Bronchial epithelial cell (primary cell): ENCODE measurements at regions not wholly inside any gene's neighbourhood (a gene's known extent, or its start where the extent isn't known, plus 50 kb on each side); places are given as distances from the start of the nearest gene placed in this dataset.

Experiments used
- DNase-seq: peaks from one replicate; pipeline ENCODE4 v3.0.0-alpha.2; 2010; ENCODE audit warnings: low read depth
- FAIRE-seq: peaks from 2 replicates; lab custom pipeline; 2011; peaks lifted over from hg19 to GRCh38; lab: Jason Lieb, UNC
- H3K27me3 ChIP-seq: 2 replicates; pipeline ENCODE4 v1.5.1; 2011; ENCODE audit warnings: low read length; ENCODE audit not compliant: control insufficient read depth, insufficient read depth
- H3K36me3 ChIP-seq: 2 replicates; pipeline ENCODE4 v1.5.1; 2011; ENCODE audit warnings: low read length; ENCODE audit not compliant: control insufficient read depth, insufficient read depth
- H3K4me3 ChIP-seq: 2 replicates; pipeline ENCODE4 v1.5.1; 2011; ENCODE audit warnings: mild to moderate bottlenecking, low read depth, low read length, control low read depth
- TF ChIP-seq, protein P1 (sequence below): IDR thresholded peaks from 2 replicates; pipeline ENCODE4 v1.5.1; 2011; ENCODE audit warnings: mild to moderate bottlenecking, moderate library complexity, low read length, control low read depth, inconsistent platforms; ENCODE audit not compliant: insufficient read depth, severe bottlenecking

DNA sequence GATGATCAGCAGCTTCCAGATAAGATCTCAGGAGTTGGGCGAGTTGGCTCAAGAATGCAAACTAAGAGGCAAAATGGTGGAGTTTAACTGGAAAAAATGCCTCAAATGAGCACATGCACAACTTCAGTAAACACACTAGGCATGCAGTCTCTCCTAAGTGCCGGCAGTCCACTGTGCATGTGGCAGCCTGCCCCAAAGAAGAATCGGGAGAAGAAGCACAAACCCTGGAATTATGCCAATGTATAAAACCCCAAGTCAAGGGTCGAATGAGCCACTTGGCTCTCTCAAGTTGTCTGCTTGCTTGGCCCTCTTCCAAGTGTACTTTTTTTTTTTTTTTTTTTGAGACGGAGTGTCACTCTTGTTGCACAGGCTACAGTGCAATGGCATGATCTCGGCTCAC, 53.3 kb upstream of the SLITRK1 start:
- no peaks in the 10 kb centered on the region for H3K27me3 ChIP-seq
- DNase-seq (peak; percentile 55), FAIRE-seq (no peak)
- no peak overlapping the region for H3K4me3 ChIP-seq
- TF ChIP-seq, protein P1, sequence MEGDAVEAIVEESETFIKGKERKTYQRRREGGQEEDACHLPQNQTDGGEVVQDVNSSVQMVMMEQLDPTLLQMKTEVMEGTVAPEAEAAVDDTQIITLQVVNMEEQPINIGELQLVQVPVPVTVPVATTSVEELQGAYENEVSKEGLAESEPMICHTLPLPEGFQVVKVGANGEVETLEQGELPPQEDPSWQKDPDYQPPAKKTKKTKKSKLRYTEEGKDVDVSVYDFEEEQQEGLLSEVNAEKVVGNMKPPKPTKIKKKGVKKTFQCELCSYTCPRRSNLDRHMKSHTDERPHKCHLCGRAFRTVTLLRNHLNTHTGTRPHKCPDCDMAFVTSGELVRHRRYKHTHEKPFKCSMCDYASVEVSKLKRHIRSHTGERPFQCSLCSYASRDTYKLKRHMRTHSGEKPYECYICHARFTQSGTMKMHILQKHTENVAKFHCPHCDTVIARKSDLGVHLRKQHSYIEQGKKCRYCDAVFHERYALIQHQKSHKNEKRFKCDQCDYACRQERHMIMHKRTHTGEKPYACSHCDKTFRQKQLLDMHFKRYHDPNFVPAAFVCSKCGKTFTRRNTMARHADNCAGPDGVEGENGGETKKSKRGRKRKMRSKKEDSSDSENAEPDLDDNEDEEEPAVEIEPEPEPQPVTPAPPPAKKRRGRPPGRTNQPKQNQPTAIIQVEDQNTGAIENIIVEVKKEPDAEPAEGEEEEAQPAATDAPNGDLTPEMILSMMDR = no peak
- no peaks in the 10 kb centered on the region for H3K36me3 ChIP-seq
